Tibial nerve (tissue), 4 donors: ENCODE measurements at regions not wholly inside any gene's neighbourhood (a gene's known extent, or its start where the extent isn't known, plus 50 kb on each side); places are given as distances from the start of the nearest gene placed in this dataset.
"Not testable (repeated sequence)": the region's sequence is repeated elsewhere in the genome, so short reads cannot be mapped to it uniquely, and the experiment has no call there.

Source experiments
- DNase-seq, 2 donors: peaks; one replicate each; pipeline ENCODE4 v3.0.0-alpha.2; 2019; ENCODE audit warnings: low spot score in 2 of 2
- H3K27ac ChIP-seq, 4 donors: fragments of 200-600 bp; sonication (generic) in 3 of 4; one replicate each; pipeline ENCODE4 v1.5.1; 2017 to 2019; ENCODE audit warnings: mild to moderate bottlenecking in 1 of 4
- H3K27me3 ChIP-seq, 2 donors: fragments of 200-600 bp; sonication (generic) in 1 of 2; one replicate each; pipeline versions ENCODE4 v1.5.1 to v1.6.0; 2017 to 2019
- H3K36me3 ChIP-seq, 3 donors: fragments of 200-600 bp; sonication (generic); one replicate each; pipeline ENCODE4 v1.5.1; 2018 to 2019
- H3K4me1 ChIP-seq, 4 donors: fragments of 200-600 bp; sonication (generic) in 3 of 4; one replicate each; pipeline ENCODE4 v1.5.1; 2017 to 2019
- H3K4me3 ChIP-seq, 4 donors: fragments of 200-600 bp; sonication (generic) in 3 of 4; one replicate each; pipeline ENCODE4 v1.5.1; 2017 to 2019; ENCODE audit warnings: mild to moderate bottlenecking in 1 of 4, moderate library complexity in 1 of 4
- H3K9me3 ChIP-seq, 4 donors: fragments of 200-600 bp; sonication (generic) in 3 of 4; one replicate each; pipeline ENCODE4 v1.5.1; 2017 to 2019
- CTCF ChIP-seq, 5 experiments: fragments of 200-600 bp in 3 of 5; fragments of 450-650 bp in 2 of 5; sonication (generic) in 3 of 5; IDR thresholded peaks; one replicate each; pipeline ENCODE4 v1.5.1; 2016 to 2019; ENCODE audit warnings: antibody characterized with exemption in 5 of 5, mild to moderate bottlenecking in 3 of 5, moderate library complexity in 2 of 5
- EP300 ChIP-seq, 2 donors: sonication (generic); formaldehyde crosslinking; IDR thresholded peaks; one replicate each; pipeline ENCODE4 v1.6.1; 2017; ENCODE audit warnings: antibody characterized with exemption in 2 of 2, mild to moderate bottlenecking in 1 of 2
- POLR2A ChIP-seq, 2 donors: fragments of 450-650 bp; IDR thresholded peaks; one replicate each; pipeline ENCODE4 v1.6.1; 2017; ENCODE audit warnings: antibody characterized with exemption in 2 of 2, mild to moderate bottlenecking in 2 of 2, moderate library complexity in 2 of 2
- WGBS, 2 donors: methylation state at CpG; one replicate each; pipeline ENCODE4 v1.1.5; 2018; 5-methylcytosine and 5-hydroxymethylcytosine counted together

DNA sequence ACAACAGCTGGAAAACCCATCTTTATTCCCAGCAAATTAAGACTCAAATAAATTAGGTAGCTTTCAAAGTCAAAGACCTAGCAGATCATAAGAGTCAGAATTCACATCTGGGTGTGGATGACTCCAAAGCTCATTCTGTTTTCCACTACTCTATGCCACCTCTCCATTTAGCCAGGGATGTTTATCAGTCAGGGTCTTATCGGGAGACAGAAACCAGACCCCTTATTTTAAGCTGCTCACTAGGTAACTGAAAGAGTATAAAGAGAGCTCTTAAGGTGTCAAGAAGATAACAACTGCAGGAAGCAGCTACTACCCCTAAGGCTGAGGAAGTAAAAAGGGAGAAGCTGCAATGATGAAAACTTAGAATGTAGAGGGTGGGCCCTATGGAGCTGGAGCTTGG, 333.7 kb upstream of the KLF3 start:
- no peak for DNase-seq
- Histone ChIP-seq H3K27ac (no peak overlapping the region), H3K9me3 (no peaks in the 10 kb centered on the region), H3K27me3 (no peaks in the 10 kb centered on the region), H3K4me3 (no peak overlapping the region), H3K36me3 (no peaks in the 10 kb centered on the region), H3K4me1 (peaks cover 0 to 7% (median 0%) of the 10 kb centered on the region in 4 donors)
- 88 to 91% methylated on average over 1 of the region's 1 CpG for WGBS, 2 donors
- TF ChIP-seq POLR2A (IDR thresholded peaks at IDR 0.05) (no peak), EP300 (IDR thresholded peaks at IDR 0.05) (no peak), CTCF (IDR thresholded peaks at IDR 0.05) (no peak)

DNA sequence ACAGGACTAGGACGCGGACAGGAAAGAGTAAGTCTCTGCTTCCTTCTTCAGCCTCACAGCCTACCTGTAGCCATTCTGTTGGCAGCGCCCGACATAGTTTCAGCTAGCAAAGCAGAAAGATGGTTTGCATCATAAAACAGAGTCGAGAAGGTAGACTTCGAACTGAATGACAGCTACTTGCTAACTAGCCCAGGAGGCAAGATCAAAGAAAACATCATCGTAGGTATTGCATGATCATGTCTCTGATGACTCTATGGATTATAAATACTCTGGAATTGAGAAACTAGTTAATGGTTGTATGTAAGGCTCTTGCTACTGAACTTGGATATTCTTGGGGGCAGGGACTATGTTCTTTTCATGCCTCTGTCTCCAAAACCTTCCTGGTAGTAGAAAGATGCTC, 333.1 kb upstream of the KLF3 start:
- WGBS, 2 donors: 90 to 98% methylated on average over 7 of the region's 7 CpGs
- no peaks in the 10 kb centered on the region for H3K36me3 ChIP-seq
- no peak overlapping the region for H3K27ac ChIP-seq
- H3K4me1 ChIP-seq: peaks cover 0 to 7% (median 0%) of the 10 kb centered on the region in 4 donors
- H3K9me3 ChIP-seq: no peaks in the 10 kb centered on the region
- H3K27me3 ChIP-seq: no peaks in the 10 kb centered on the region
- TF ChIP-seq CTCF (IDR thresholded peaks at IDR 0.05) (no peak), EP300 (IDR thresholded peaks at IDR 0.05) (no peak), POLR2A (IDR thresholded peaks at IDR 0.05) (no peak)
- DNase-seq: no peak
- H3K4me3 ChIP-seq: no peak overlapping the region

- Histone ChIP-seq H3K36me3 (no peaks in the 10 kb centered on the region), H3K27me3 (no peaks in the 10 kb centered on the region), H3K27ac (no peak overlapping the region), H3K4me3 (no peak overlapping the region), H3K9me3 (peaks cover 0 to 2% (median 0%) of the 10 kb centered on the region in 4 donors), H3K4me1 (peaks cover 0 to 7% (median 0%) of the 10 kb centered on the region in 4 donors)
- TF ChIP-seq CTCF (IDR thresholded peaks at IDR 0.05) (no peak), POLR2A (IDR thresholded peaks at IDR 0.05) (no peak), EP300 (IDR thresholded peaks at IDR 0.05) (no peak)
- no peak for DNase-seq
- 66 to 70% methylated on average over 4 of the region's 4 CpGs for WGBS, 2 donors
Measured at GRCh38 chr4:38332699-38333098, 331.3 kb upstream of the KLF3 start.

DNA sequence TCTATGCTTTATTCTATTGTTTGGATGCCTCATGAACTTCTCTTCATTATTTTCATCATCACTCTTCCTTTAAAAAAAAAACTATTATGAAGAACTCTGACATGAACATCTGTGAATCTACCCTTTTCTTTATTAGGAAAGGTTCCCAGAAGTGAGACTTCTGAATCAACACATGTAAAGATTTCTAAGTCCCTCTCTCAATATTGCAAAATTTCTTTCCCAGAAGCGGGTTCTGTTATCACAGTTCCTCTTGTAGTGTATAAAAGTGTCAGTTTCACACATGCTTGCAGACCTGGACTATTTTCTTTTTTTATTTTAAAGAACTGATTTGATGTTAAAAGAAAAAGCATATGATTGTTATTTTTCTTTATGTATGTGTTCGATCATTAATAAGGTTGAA, 330.8 kb upstream of the KLF3 start:
- peaks cover 0 to 7% (median 0%) of the 10 kb centered on the region in 4 donors for H3K4me1 ChIP-seq
- H3K27me3 ChIP-seq: no peaks in the 10 kb centered on the region
- no peak for TF ChIP-seq CTCF (IDR thresholded peaks at IDR 0.05)
- TF ChIP-seq POLR2A (IDR thresholded peaks at IDR 0.05): no peak
- no peak for TF ChIP-seq EP300 (IDR thresholded peaks at IDR 0.05)
- H3K36me3 ChIP-seq: no peaks in the 10 kb centered on the region
- peaks cover 0 to 4% (median under 1%) of the 10 kb centered on the region in 4 donors for H3K9me3 ChIP-seq
- no peak overlapping the region for H3K4me3 ChIP-seq
- no peak for DNase-seq
- 61 to 62% methylated on average over 2 of the region's 2 CpGs for WGBS, 2 donors
- no peak overlapping the region for H3K27ac ChIP-seq

DNA sequence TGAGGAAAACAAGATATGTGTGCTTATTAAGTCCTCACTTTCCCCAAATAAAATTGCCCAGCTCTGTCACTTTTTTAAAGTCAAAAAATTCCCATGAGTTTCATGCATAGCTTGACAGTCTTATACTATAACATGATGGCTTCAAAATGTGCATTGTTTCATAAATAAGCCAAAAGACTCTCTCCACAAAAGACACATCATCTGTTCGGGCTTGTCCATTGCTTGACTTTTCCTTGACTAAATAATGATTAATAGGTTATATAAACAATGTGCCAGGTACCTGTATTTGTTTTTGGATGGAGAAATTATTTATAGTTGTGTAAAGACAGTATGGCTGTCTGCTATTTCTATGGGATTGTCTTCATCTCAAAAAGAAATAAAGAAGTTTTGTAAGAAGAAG, 329.2 kb upstream of the KLF3 start:
- no peaks in the 10 kb centered on the region for H3K4me1 ChIP-seq
- DNase-seq: no peak
- no peaks in the 10 kb centered on the region for H3K36me3 ChIP-seq
- peaks cover 0 to 12% (median 2%) of the 10 kb centered on the region in 4 donors for H3K9me3 ChIP-seq
- H3K27ac ChIP-seq: no peak overlapping the region
- 80 to 87% methylated on average over 1 of the region's 1 CpG for whole genome bisulfite sequencing, 2 donors
- no peaks in the 10 kb centered on the region for H3K27me3 ChIP-seq
- no peak for TF ChIP-seq POLR2A (IDR thresholded peaks at IDR 0.05)
- no peak for TF ChIP-seq CTCF (IDR thresholded peaks at IDR 0.05)
- TF ChIP-seq EP300 (IDR thresholded peaks at IDR 0.05): no peak
- H3K4me3 ChIP-seq: no peak overlapping the region

DNA sequence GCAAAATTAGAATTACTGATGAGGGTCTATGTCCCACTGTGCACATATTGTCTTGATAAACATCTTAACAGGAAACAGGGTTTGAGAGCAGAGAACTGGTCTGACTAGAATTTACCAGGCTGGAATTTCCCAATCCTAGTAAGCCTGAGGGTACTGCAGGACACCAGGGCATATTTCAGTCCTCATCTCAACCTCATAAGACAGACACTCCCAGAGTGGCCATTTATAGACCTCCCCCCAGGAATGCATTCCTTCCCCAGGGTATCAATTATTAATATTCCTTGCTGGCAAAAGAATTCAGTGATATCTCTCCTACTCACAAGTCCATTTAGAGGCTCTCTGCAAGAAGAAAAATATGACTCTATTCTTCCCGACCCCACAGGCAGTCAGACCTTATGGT, 325.1 kb upstream of the KLF3 start:
- not testable (repeated sequence) for H3K27ac ChIP-seq, H3K4me3 ChIP-seq, DNase-seq, H3K4me1 ChIP-seq, H3K27me3 ChIP-seq, H3K36me3 ChIP-seq
- 85 to 92% methylated on average over 1 of the region's 1 CpG for WGBS, 2 donors
- H3K9me3 ChIP-seq: peaks cover 0 to 12% (median 2%) of the 10 kb centered on the region in 4 donors
